ENCODE measurements at regions not wholly inside any gene's neighbourhood (a gene's known extent, or its start where the extent isn't known, plus 50 kb on each side); places are given as distances from the start of the nearest gene placed in this dataset.

GRCh38 chr4:123955167-123955800 lies 558.7 kb downstream of the SPRY1 start:
- DNase-seq: no peak

GRCh38 chr4:123956204-123956603 lies 559.6 kb downstream of the SPRY1 start:
- DNase-seq: no peak

- no peak for DNase-seq
These were observed 570.6 kb downstream of the SPRY1 start for GRCh38 chr4:123966990-123967769.

GRCh38 chr4:123972031-123972430 lies 575.4 kb downstream of the SPRY1 start:
- no peak for DNase-seq

GRCh38 chr4:123974386-123975149 lies 578.0 kb downstream of the SPRY1 start:
- DNase-seq: no peak

- no peak for DNase-seq
These were observed 579.7 kb downstream of the SPRY1 start for GRCh38 chr4:123976285-123976684.

GRCh38 chr4:123976819-123977218 lies 580.2 kb downstream of the SPRY1 start:
- no peak for DNase-seq

- no peak for DNase-seq
These were observed 581.1 kb downstream of the SPRY1 start for GRCh38 chr4:123977641-123978081.

GRCh38 chr4:123978637-123979036 lies 582.0 kb downstream of the SPRY1 start:
- DNase-seq: no peak

GRCh38 chr4:123980736-123981300 lies 584.2 kb downstream of the SPRY1 start:
- no peak for DNase-seq

- DNase-seq: no peak
These were observed 588.3 kb downstream of the SPRY1 start for GRCh38 chr4:123984886-123985285.

GRCh38 chr4:123986268-123986798 lies 589.7 kb downstream of the SPRY1 start:
- DNase-seq: no peak

GRCh38 chr4:123987408-123987807 lies 590.8 kb downstream of the SPRY1 start:
- DNase-seq: no peak

GRCh38 chr4:123990310-123990870 lies 593.8 kb downstream of the SPRY1 start:
- DNase-seq: no peak

GRCh38 chr4:123994917-123995316 lies 598.3 kb downstream of the SPRY1 start:
- DNase-seq: no peak

GRCh38 chr4:123995936-123996335 lies 599.3 kb downstream of the SPRY1 start:
- DNase-seq: no peak

GRCh38 chr4:123996718-123997510 lies 600.3 kb downstream of the SPRY1 start:
- no peak for DNase-seq

- DNase-seq: no peak
These were observed 601.3 kb downstream of the SPRY1 start for GRCh38 chr4:123997776-123998449.

- DNase-seq: no peak
These were observed 603.6 kb downstream of the SPRY1 start for GRCh38 chr4:124000233-124000632.

GRCh38 chr4:124015766-124016165 lies 619.2 kb downstream of the SPRY1 start:
- no peak for DNase-seq

GRCh38 chr4:124017185-124017785 lies 620.7 kb downstream of the SPRY1 start:
- no peak for DNase-seq
